Transverse colon (tissue), 4 donors: ENCODE measurements at regions not wholly inside any gene's neighbourhood (a gene's known extent, or its start where the extent isn't known, plus 50 kb on each side); places are given as distances from the start of the nearest gene placed in this dataset.
"Not testable (repeated sequence)": the region's sequence is repeated elsewhere in the genome, so short reads cannot be mapped to it uniquely, and the experiment has no call there.

Experiments used
- DNase-seq: peaks from one replicate; pipeline ENCODE4 v3.0.0-alpha.2; 2019
- H3K27ac ChIP-seq, 4 donors: fragments of 200-600 bp; sonication (generic); 2 replicates each; pipeline ENCODE4 v1.5.1; 2016 to 2018; ENCODE audit warnings: inconsistent platforms in 4 of 4
- H3K27me3 ChIP-seq: fragments of 200-600 bp; sonication (generic); 2 replicates; pipeline ENCODE4 v1.5.1; 2017; ENCODE audit warnings: inconsistent platforms
- H3K36me3 ChIP-seq, 4 donors: fragments of 200-600 bp; sonication (generic); 2 replicates each; pipeline ENCODE4 v1.5.1; 2017 to 2019; ENCODE audit warnings: inconsistent platforms in 4 of 4
- H3K4me1 ChIP-seq, 4 donors: fragments of 200-600 bp; sonication (generic); 2 replicates each; pipeline ENCODE4 v1.5.1; 2017 to 2020; ENCODE audit warnings: inconsistent platforms in 4 of 4
- H3K4me3 ChIP-seq, 4 donors: fragments of 200-600 bp; sonication (generic); 1 replicate in 1 of 4; 2 replicates in 3 of 4; pipeline versions ENCODE4 v1.5.1 to v1.6.1; 2017 to 2019; ENCODE audit warnings: inconsistent platforms in 4 of 4
- H3K9me3 ChIP-seq, 2 donors: fragments of 200-600 bp; sonication (generic); 2 replicates each; pipeline ENCODE4 v1.5.1; 2017 to 2019; ENCODE audit warnings: inconsistent platforms in 2 of 2
- CTCF ChIP-seq, 5 experiments: fragments of 200-600 bp in 3 of 5; fragments of 450-650 bp in 2 of 5; sonication (generic) in 3 of 5; IDR thresholded peaks; 1 replicate in 2 of 5; 2 replicates in 3 of 5; pipeline ENCODE4 v1.5.1; 2016 to 2017; ENCODE audit warnings: antibody characterized with exemption in 5 of 5, inconsistent platforms in 3 of 5, mild to moderate bottlenecking in 2 of 5, moderate library complexity in 1 of 5
- EP300 ChIP-seq: sonication (generic); formaldehyde crosslinking; IDR thresholded peaks from one replicate; pipeline ENCODE4 v1.6.1; 2017; ENCODE audit warnings: antibody characterized with exemption, low read depth
- POLR2A ChIP-seq: fragments of 450-650 bp; IDR thresholded peaks from one replicate; pipeline ENCODE4 v1.6.1; 2016; ENCODE audit warnings: antibody characterized with exemption, mild to moderate bottlenecking, moderate library complexity
- POLR2AphosphoS5 ChIP-seq, 3 donors: sonication (generic); formaldehyde crosslinking; IDR thresholded peaks; one replicate each; pipeline ENCODE4 v1.6.1; 2016; ENCODE audit warnings: antibody characterized with exemption in 3 of 3
- WGBS, 2 donors: methylation state at CpG; one replicate each; pipeline ENCODE4 v1.1.5; 2018; ENCODE audit warnings: low coverage in 1 of 2; 5-methylcytosine and 5-hydroxymethylcytosine counted together
- in situ Hi-C, 4 donors: fragments of 200-750 bp; cut with MboI; loops; one replicate each; pipeline versions ENCODE4 v1.15.0 to v1.15.1; 2017; ENCODE audit warnings: low sequenced_read_pairs in 3 of 4, low pct_ligation_motif_present in 1 of 4, low pct_unique_long_range_greater_than_20kb in 1 of 4
- intact Hi-C: fragments of 100-400 bp; cut with DNase I; formaldehyde crosslinking; loops from one replicate; pipeline ENCODE4 v1.15.1; 2023; ENCODE audit warnings: low total_unique reads

- in situ Hi-C loops: no loop called here
- Histone ChIP-seq H3K4me1 (no peaks in the 10 kb centered on the region), H3K4me3 (no peak overlapping the region), H3K36me3 (no peaks in the 10 kb centered on the region), H3K9me3 (no peaks in the 10 kb centered on the region), H3K27ac (no peak overlapping the region), H3K27me3 (no peaks in the 10 kb centered on the region)
- no peak for DNase-seq
- WGBS, 2 donors: 86 to 94% methylated on average over 2 of the region's 2 CpGs
- intact Hi-C loops: loop anchor here (2.0 kb wide), 1 partner anchor 39 kb away; no protein-coding TSS in a partner anchor
- TF ChIP-seq EP300 (no peak), POLR2A (no peak)
These were observed 325.7 kb upstream of the STXBP6 start for GRCh38 chr14:25375639-25376038.

- no peaks in the 10 kb centered on the region for H3K27me3 ChIP-seq
- H3K9me3 ChIP-seq: no peaks in the 10 kb centered on the region
- no peak overlapping the region for H3K4me3 ChIP-seq
- no peaks in the 10 kb centered on the region for H3K4me1 ChIP-seq
- no peak for DNase-seq
- 55 to 65% methylated on average over 1 of the region's 1 CpG for WGBS, 2 donors
- no peak for TF ChIP-seq POLR2AphosphoS5 (IDR thresholded peaks at IDR 0.05)
- no peak for TF ChIP-seq POLR2A
- no peak for TF ChIP-seq EP300
- TF ChIP-seq CTCF (IDR thresholded peaks at IDR 0.05): no peak
- no peak overlapping the region for H3K27ac ChIP-seq
- in situ Hi-C loops: no loop called here
- H3K36me3 ChIP-seq: no peaks in the 10 kb centered on the region
- intact Hi-C loops: no loop called here
These were observed 321.1 kb upstream of the STXBP6 start for GRCh38 chr14:25371068-25371467.

DNA sequence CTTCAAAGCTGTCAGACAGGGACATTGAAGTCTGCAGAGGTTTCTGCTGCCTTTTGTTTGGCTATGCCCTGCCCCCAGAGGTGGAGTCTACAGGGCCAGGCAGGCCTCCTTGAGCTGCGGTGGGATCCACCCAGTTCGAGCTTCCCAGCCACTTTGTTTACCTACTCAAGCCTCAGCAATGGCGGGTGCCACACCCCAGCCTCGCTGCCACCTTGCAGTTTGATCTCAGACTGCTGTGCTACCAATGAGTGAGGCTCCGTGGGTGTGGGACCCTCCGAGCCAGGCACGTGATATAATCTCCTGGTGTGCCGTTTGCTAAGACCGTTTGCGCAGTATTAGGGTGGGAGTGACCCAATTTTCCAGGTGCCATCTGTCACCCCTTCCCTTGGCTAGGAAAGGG lies 320.1 kb upstream of the STXBP6 start:
- intact Hi-C loops, H3K4me1 ChIP-seq, H3K9me3 ChIP-seq, H3K27me3 ChIP-seq, H3K36me3 ChIP-seq, H3K27ac ChIP-seq, in situ Hi-C loops, H3K4me3 ChIP-seq: not testable (repeated sequence)
- 71% methylated on average over 6 of the region's 10 CpGs; no CpG with 5 or more reads in 1 of the 2 donors for WGBS, 2 donors
- peak; percentile 13 for DNase-seq

DNA sequence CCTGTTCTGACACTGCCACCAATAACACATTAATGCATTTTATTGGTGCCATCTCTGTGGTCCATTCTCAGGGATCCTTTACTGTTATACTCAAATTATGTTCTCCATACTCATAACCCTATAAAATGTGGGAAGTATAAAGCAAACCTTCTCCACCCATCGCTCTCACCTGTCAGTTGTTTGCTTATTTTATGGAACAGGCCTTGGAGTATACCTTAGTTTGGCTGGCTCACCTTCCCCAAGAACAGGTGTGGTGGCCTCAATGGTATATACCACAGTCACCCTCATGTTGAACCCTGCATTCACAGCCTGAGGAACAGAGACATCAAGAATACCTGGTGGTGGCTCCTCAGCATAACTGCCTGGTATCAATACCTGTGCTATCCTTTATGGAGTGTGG lies 308.4 kb upstream of the STXBP6 start:
- WGBS, 2 donors: 33 to 48% methylated on average over 1 of the region's 1 CpG
- TF ChIP-seq POLR2AphosphoS5 (IDR thresholded peaks at IDR 0.05): no peak
- no peak for TF ChIP-seq EP300
- no peak for TF ChIP-seq CTCF (IDR thresholded peaks at IDR 0.05)
- TF ChIP-seq POLR2A: no peak

DNA sequence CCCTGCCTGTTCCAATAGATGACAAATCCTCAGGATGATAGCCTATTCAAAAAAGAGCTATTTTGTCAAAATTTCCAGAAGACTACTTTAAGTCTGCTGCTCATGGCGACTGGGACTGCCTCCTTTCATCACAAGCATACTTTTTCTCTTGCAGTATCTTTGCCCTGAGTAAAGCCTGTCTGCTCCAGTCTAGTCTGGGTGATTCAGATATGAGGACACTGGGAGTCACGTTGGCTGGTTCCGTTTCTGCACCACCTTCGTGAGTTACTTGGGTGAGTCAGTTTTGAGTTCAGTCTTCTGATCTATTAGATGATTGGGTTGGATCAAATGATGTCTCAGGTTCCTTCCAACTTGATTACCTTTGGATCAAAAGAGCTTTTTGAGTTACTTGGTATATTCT lies 301.3 kb upstream of the STXBP6 start:
- H3K4me1 ChIP-seq: no peaks in the 10 kb centered on the region
- TF ChIP-seq EP300: no peak
- TF ChIP-seq POLR2AphosphoS5 (IDR thresholded peaks at IDR 0.05): no peak
- TF ChIP-seq POLR2A: no peak
- TF ChIP-seq CTCF (IDR thresholded peaks at IDR 0.05): no peak
- no peaks in the 10 kb centered on the region for H3K9me3 ChIP-seq
- H3K27ac ChIP-seq: no peak overlapping the region
- no peak for DNase-seq
- in situ Hi-C loops (no loop called here), intact Hi-C loops (no loop called here)
- H3K27me3 ChIP-seq: no peaks in the 10 kb centered on the region
- no peaks in the 10 kb centered on the region for H3K36me3 ChIP-seq
- 75 to 94% methylated on average over 3 to 4 of the region's 4 CpGs for WGBS, 2 donors
- H3K4me3 ChIP-seq: no peak overlapping the region

More for the DNA sequence above, 308.4 kb upstream of the STXBP6 start:
- no peaks in the 10 kb centered on the region for H3K27me3 ChIP-seq
- peak; percentile 13 for DNase-seq
- H3K36me3 ChIP-seq: no peaks in the 10 kb centered on the region
- peaks cover 0 to 9% (median 0%) of the 10 kb centered on the region in 4 donors for H3K4me1 ChIP-seq
- H3K27ac ChIP-seq: peak overlapping the region in 1 of 4 donors; percentile 5
- no peak overlapping the region for H3K4me3 ChIP-seq
- intact Hi-C loops: no loop called here
- no peaks in the 10 kb centered on the region for H3K9me3 ChIP-seq
- in situ Hi-C loops: no loop called here
